ENCODE measurements at regions not wholly inside any gene's neighbourhood (a gene's known extent, or its start where the extent isn't known, plus 50 kb on each side); places are given as distances from the start of the nearest gene placed in this dataset.

- no peak for DNase-seq (ENCODE audit: low read depth in 2 of 3, low spot score in 2 of 3)
Observed at GRCh38 chr4:57544811-57545654, 434.8 kb upstream of the IGFBP7 start.

- no peak for DNase-seq (ENCODE audit: low read depth in 2 of 3, low spot score in 2 of 3)
Observed at GRCh38 chr4:57504797-57505530, 394.8 kb upstream of the IGFBP7 start.

GRCh38 chr4:57504139-57504538 lies 394.0 kb upstream of the IGFBP7 start:
- no peak for DNase-seq (ENCODE audit: low read depth in 2 of 3, low spot score in 2 of 3)

- no peak for DNase-seq (ENCODE audit: low read depth in 2 of 3, low spot score in 2 of 3)
Observed at GRCh38 chr4:57501720-57502119, 391.5 kb upstream of the IGFBP7 start.

GRCh38 chr4:57499786-57500185 lies 389.6 kb upstream of the IGFBP7 start:
- no peak for DNase-seq (ENCODE audit: low read depth in 2 of 3, low spot score in 2 of 3)

- DNase-seq (ENCODE audit: low read depth in 2 of 3, low spot score in 2 of 3), result no peak
Observed at GRCh38 chr4:57498251-57498650, 388.1 kb upstream of the IGFBP7 start.

GRCh38 chr4:57496697-57497471 lies 386.7 kb upstream of the IGFBP7 start:
- DNase-seq (ENCODE audit: low read depth in 2 of 3, low spot score in 2 of 3), result no peak

GRCh38 chr4:57494821-57495220 lies 384.6 kb upstream of the IGFBP7 start:
- no peak for DNase-seq (ENCODE audit: low read depth in 2 of 3, low spot score in 2 of 3)

GRCh38 chr4:57492251-57492878 lies 382.2 kb upstream of the IGFBP7 start:
- no peak for DNase-seq (ENCODE audit: low read depth in 2 of 3, low spot score in 2 of 3)

GRCh38 chr4:57491388-57491787 lies 381.2 kb upstream of the IGFBP7 start:
- DNase-seq (ENCODE audit: low read depth in 2 of 3, low spot score in 2 of 3), result no peak

- DNase-seq (ENCODE audit: low read depth in 2 of 3, low spot score in 2 of 3), result no peak
Observed at GRCh38 chr4:57490520-57491255, 380.5 kb upstream of the IGFBP7 start.

GRCh38 chr4:57488366-57489162 lies 378.4 kb upstream of the IGFBP7 start:
- no peak for DNase-seq (ENCODE audit: low read depth in 2 of 3, low spot score in 2 of 3)

- DNase-seq (ENCODE audit: low read depth in 2 of 3, low spot score in 2 of 3), result no peak
Observed at GRCh38 chr4:57475424-57475823, 365.2 kb upstream of the IGFBP7 start.

- DNase-seq (ENCODE audit: low read depth in 2 of 3, low spot score in 2 of 3), result no peak
Observed at GRCh38 chr4:57465321-57466056, 355.3 kb upstream of the IGFBP7 start.

GRCh38 chr4:57462843-57463242 lies 352.7 kb upstream of the IGFBP7 start:
- DNase-seq (ENCODE audit: low read depth in 2 of 3, low spot score in 2 of 3), result no peak

GRCh38 chr4:57460967-57461366 lies 350.8 kb upstream of the IGFBP7 start:
- no peak for DNase-seq (ENCODE audit: low read depth in 2 of 3, low spot score in 2 of 3)

- no peak for DNase-seq (ENCODE audit: low read depth in 2 of 3, low spot score in 2 of 3)
Observed at GRCh38 chr4:57448901-57449300, 338.7 kb upstream of the IGFBP7 start.

GRCh38 chr4:57448452-57448851 lies 338.3 kb upstream of the IGFBP7 start:
- no peak for DNase-seq (ENCODE audit: low read depth in 2 of 3, low spot score in 2 of 3)

- DNase-seq (ENCODE audit: low read depth in 2 of 3, low spot score in 2 of 3), result no peak
Observed at GRCh38 chr4:57446266-57446665, 336.1 kb upstream of the IGFBP7 start.

Data from hematopoietic multipotent progenitor cell (in vitro differentiated cells).